IPS DF 4.7 (cell line): ENCODE measurements at regions not wholly inside any gene's neighbourhood (a gene's known extent, or its start where the extent isn't known, plus 50 kb on each side); places are given as distances from the start of the nearest gene placed in this dataset.
A peak's percentile ranks its signal among the peaks of the same experiment; 100 is the strongest.
"Not testable (repeated sequence)": the region's sequence is repeated elsewhere in the genome, so short reads cannot be mapped to it uniquely, and the experiment has no call there.

Experiments
- DNase-seq: peaks from one replicate; pipeline ENCODE4 v3.0.0-alpha.2; 2013; ENCODE audit warnings: low spot score; ENCODE audit errors: extremely low read depth

- no peak for DNase-seq
Observed at GRCh38 chr10:84571146-84571545, 242.8 kb downstream of the CCSER2 start.

- no peak for DNase-seq
Observed at GRCh38 chr10:84574102-84574501, 245.7 kb downstream of the CCSER2 start.

- DNase-seq = no peak
Observed at GRCh38 chr10:84581976-84582375, 253.6 kb downstream of the CCSER2 start.

GRCh38 chr10:84583501-84583900 lies 255.1 kb downstream of the CCSER2 start:
- DNase-seq = no peak

GRCh38 chr10:84587789-84588188 lies 259.4 kb downstream of the CCSER2 start:
- DNase-seq = no peak

- no peak for DNase-seq
Observed at GRCh38 chr10:84588426-84588825, 260.0 kb downstream of the CCSER2 start.

- no peak for DNase-seq
Observed at GRCh38 chr10:84588971-84589370, 260.6 kb downstream of the CCSER2 start.

- DNase-seq = no peak
Observed at GRCh38 chr10:84589526-84590205, 261.3 kb downstream of the CCSER2 start.

- DNase-seq = no peak
Observed at GRCh38 chr10:84590327-84591193, 262.2 kb downstream of the CCSER2 start.

- no peak for DNase-seq
Observed at GRCh38 chr10:84593506-84593905, 265.1 kb downstream of the CCSER2 start.

- no peak for DNase-seq
Observed at GRCh38 chr10:84596585-84596984, 268.2 kb downstream of the CCSER2 start.

- no peak for DNase-seq
Observed at GRCh38 chr10:84599254-84599653, 270.9 kb downstream of the CCSER2 start.

- no peak for DNase-seq
Observed at GRCh38 chr10:84600947-84601346, 272.6 kb downstream of the CCSER2 start.

- DNase-seq = not testable (repeated sequence)
Observed at GRCh38 chr10:84602543-84602942, 274.2 kb downstream of the CCSER2 start.

GRCh38 chr10:84603971-84604370 lies 275.6 kb downstream of the CCSER2 start:
- DNase-seq = no peak

GRCh38 chr10:84605802-84606201 lies 277.4 kb downstream of the CCSER2 start:
- no peak for DNase-seq

- DNase-seq = no peak
Observed at GRCh38 chr10:84606428-84606827, 278.0 kb downstream of the CCSER2 start.

- no peak for DNase-seq
Observed at GRCh38 chr10:84607044-84607443, 278.7 kb downstream of the CCSER2 start.

- DNase-seq = no peak
Observed at GRCh38 chr10:84607523-84607922, 279.1 kb downstream of the CCSER2 start.

GRCh38 chr10:84608126-84608525 lies 279.7 kb downstream of the CCSER2 start:
- DNase-seq = no peak

- peak; percentile 79 for DNase-seq
Observed at GRCh38 chr10:84613336-84614021, 285.1 kb downstream of the CCSER2 start.
